ENCODE measurements at regions not wholly inside any gene's neighbourhood (a gene's known extent, or its start where the extent isn't known, plus 50 kb on each side); places are given as distances from the start of the nearest gene placed in this dataset.

DNA sequence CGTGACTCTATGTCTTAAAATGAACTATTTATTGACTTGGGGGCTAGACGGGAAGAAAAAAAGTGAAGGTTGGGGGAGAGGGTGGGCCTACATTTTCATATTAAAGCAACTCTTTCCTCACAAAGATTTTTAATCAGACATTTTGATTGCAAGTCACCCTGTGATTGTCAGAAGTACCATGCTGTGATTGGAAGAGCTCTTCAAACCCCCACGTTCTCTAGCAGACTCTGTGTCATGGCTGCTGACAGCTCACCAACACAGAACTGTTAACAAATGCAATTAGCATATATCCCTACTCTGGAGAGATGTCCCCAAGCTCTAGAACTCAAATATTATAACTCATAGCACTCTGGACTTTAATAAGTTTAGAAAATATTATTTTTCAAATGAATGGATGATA, 428.4 kb upstream of the DCC start:
- TF ChIP-seq MXD4 (CRISPR knock-in tag; IDR thresholded peaks at IDR 0.05; ENCODE audit: borderline replicate concordance), result no peak
- TF ChIP-seq, protein P1, sequence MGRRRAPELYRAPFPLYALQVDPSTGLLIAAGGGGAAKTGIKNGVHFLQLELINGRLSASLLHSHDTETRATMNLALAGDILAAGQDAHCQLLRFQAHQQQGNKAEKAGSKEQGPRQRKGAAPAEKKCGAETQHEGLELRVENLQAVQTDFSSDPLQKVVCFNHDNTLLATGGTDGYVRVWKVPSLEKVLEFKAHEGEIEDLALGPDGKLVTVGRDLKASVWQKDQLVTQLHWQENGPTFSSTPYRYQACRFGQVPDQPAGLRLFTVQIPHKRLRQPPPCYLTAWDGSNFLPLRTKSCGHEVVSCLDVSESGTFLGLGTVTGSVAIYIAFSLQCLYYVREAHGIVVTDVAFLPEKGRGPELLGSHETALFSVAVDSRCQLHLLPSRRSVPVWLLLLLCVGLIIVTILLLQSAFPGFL (CRISPR knock-in tag; IDR thresholded peaks at IDR 0.05; ENCODE audit: borderline replicate concordance), result no peak
